WTC11 (cell line): ENCODE measurements at regions not wholly inside any gene's neighbourhood (a gene's known extent, or its start where the extent isn't known, plus 50 kb on each side); places are given as distances from the start of the nearest gene placed in this dataset.

Experiments
- ATAC-seq: fragments of 200-7000 bp; cut with Tn5 transposase; 2 replicates; pipeline ENCODE4 v1.10.0; 2021; ENCODE audit warnings: mild to moderate bottlenecking, moderate library complexity
- CTCF ChIA-PET: fragments of 300-600 bp; sonication (Branson Sonifier 250); formaldehyde crosslinking; loops from one replicate; lab custom pipeline; 2021; ENCODE audit warnings: antibody characterized with exemption; lab: Charles Lee
- POLR2A ChIA-PET: fragments of 350-600 bp; sonication (Branson Sonifier 250); formaldehyde crosslinking; loops from one replicate; lab custom pipeline; 2021; ENCODE audit warnings: antibody characterized with exemption; lab: Charles Lee
- DNase-seq: peaks from one replicate; pipeline ENCODE4 v3.0.0; 2021; ENCODE audit warnings: low spot score
- H3K27ac Mint-ChIP-seq: 2 replicates; pipeline ENCODE4 v1.8.0; 2021; ENCODE audit warnings: mixed read lengths
- H3K27me3 Mint-ChIP-seq: 2 replicates; pipeline ENCODE4 v1.8.0; 2021; ENCODE audit warnings: low read depth, mild to moderate bottlenecking, moderate library complexity, mixed read lengths
- H3K36me3 Mint-ChIP-seq: 2 replicates; pipeline ENCODE4 v1.8.0; 2021; ENCODE audit warnings: mixed read lengths
- H3K4me1 Mint-ChIP-seq: 2 replicates; pipeline ENCODE4 v1.8.0; 2022; ENCODE audit warnings: mixed read lengths
- H3K4me3 Mint-ChIP-seq: 2 replicates; pipeline ENCODE4 v1.8.0; 2021; ENCODE audit warnings: mild to moderate bottlenecking, moderate library complexity, mixed read lengths
- H3K9me3 Mint-ChIP-seq: 2 replicates; pipeline ENCODE4 v1.8.0; 2021; ENCODE audit warnings: mixed read lengths
- AR ChIP-seq: fragments of 250-450 bp; sonication (Bioruptor Pico); IDR thresholded peaks from 2 replicates; pipeline ENCODE4 v1.9.0; 2021; ENCODE audit warnings: mild to moderate bottlenecking
- CBFB ChIP-seq: sonication (generic); formaldehyde crosslinking; IDR thresholded peaks from 2 replicates; pipeline ENCODE4 v1.8.1; 2022; ENCODE audit warnings: mild to moderate bottlenecking, low read depth, missing genetic modification reagents
- E2F1 ChIP-seq: sonication (generic); formaldehyde crosslinking; IDR thresholded peaks from 2 replicates; pipeline ENCODE4 v1.8.0; 2022; ENCODE audit warnings: mild to moderate bottlenecking, missing genetic modification reagents
- E2F5 ChIP-seq: sonication (generic); formaldehyde crosslinking; IDR thresholded peaks from 2 replicates; pipeline ENCODE4 v1.8.1; 2022; ENCODE audit warnings: mild to moderate bottlenecking, moderate library complexity, missing genetic modification reagents
- EMX1 ChIP-seq: fragments of 250-450 bp; sonication (Bioruptor Pico); IDR thresholded peaks from 2 replicates; pipeline ENCODE4 v1.8.0; 2021; ENCODE audit warnings: mild to moderate bottlenecking
- JAZF1 ChIP-seq: fragments of 250-450 bp; sonication (Bioruptor Pico); IDR thresholded peaks from 2 replicates; pipeline ENCODE4 v1.9.0; 2021; ENCODE audit warnings: moderate library complexity, mild to moderate bottlenecking, inconsistent platforms
- OVOL2 ChIP-seq: fragments of 250-450 bp; sonication (Bioruptor Pico); IDR thresholded peaks from 2 replicates; pipeline ENCODE4 v1.9.0; 2021; ENCODE audit warnings: mild to moderate bottlenecking, borderline replicate concordance
- TEAD4 ChIP-seq: sonication (generic); formaldehyde crosslinking; IDR thresholded peaks from 2 replicates; pipeline ENCODE4 v1.8.0; 2022; ENCODE audit warnings: mild to moderate bottlenecking, missing genetic modification reagents
- ZNF317 ChIP-seq: sonication (generic); formaldehyde crosslinking; IDR thresholded peaks from 2 replicates; pipeline ENCODE4 v1.8.1; 2023; ENCODE audit warnings: low read depth, mild to moderate bottlenecking, moderate library complexity, missing genetic modification reagents, borderline replicate concordance
- TF ChIP-seq, protein P1 (sequence below): sonication (generic); formaldehyde crosslinking; IDR thresholded peaks from 2 replicates; pipeline ENCODE4 v1.8.0; 2023; ENCODE audit warnings: missing genetic modification reagents, mild to moderate bottlenecking, borderline replicate concordance

- TF ChIP-seq, protein P1, sequence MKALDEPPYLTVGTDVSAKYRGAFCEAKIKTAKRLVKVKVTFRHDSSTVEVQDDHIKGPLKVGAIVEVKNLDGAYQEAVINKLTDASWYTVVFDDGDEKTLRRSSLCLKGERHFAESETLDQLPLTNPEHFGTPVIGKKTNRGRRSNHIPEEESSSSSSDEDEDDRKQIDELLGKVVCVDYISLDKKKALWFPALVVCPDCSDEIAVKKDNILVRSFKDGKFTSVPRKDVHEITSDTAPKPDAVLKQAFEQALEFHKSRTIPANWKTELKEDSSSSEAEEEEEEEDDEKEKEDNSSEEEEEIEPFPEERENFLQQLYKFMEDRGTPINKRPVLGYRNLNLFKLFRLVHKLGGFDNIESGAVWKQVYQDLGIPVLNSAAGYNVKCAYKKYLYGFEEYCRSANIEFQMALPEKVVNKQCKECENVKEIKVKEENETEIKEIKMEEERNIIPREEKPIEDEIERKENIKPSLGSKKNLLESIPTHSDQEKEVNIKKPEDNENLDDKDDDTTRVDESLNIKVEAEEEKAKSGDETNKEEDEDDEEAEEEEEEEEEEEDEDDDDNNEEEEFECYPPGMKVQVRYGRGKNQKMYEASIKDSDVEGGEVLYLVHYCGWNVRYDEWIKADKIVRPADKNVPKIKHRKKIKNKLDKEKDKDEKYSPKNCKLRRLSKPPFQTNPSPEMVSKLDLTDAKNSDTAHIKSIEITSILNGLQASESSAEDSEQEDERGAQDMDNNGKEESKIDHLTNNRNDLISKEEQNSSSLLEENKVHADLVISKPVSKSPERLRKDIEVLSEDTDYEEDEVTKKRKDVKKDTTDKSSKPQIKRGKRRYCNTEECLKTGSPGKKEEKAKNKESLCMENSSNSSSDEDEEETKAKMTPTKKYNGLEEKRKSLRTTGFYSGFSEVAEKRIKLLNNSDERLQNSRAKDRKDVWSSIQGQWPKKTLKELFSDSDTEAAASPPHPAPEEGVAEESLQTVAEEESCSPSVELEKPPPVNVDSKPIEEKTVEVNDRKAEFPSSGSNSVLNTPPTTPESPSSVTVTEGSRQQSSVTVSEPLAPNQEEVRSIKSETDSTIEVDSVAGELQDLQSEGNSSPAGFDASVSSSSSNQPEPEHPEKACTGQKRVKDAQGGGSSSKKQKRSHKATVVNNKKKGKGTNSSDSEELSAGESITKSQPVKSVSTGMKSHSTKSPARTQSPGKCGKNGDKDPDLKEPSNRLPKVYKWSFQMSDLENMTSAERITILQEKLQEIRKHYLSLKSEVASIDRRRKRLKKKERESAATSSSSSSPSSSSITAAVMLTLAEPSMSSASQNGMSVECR = no peak
- TF ChIP-seq AR (no peak), E2F5 (CRISPR knock-in tag) (no peak), EMX1 (CRISPR knock-in tag) (no peak), ZNF317 (CRISPR knock-in tag) (no peak), OVOL2 (CRISPR knock-in tag) (no peak), TEAD4 (CRISPR knock-in tag) (no peak), CBFB (no peak)
Observed at GRCh38 chr3:111351334-111351733, 190.7 kb upstream of the CD96 start (continued).

- Mint-ChIP-seq H3K4me3 (no peak overlapping the region), H3K36me3 (peaks cover 30% of the 10 kb centered on the region), H3K27ac (no peak overlapping the region), H3K4me1 (no peaks in the 10 kb centered on the region), H3K9me3 (peaks cover 68% of the 10 kb centered on the region), H3K27me3 (no peaks in the 10 kb centered on the region)
- ChIA-PET CTCF (no interaction called here), POLR2A (no interaction called here)
- DNase-seq = no peak
- ATAC-seq = no peak
- TF ChIP-seq E2F1 (CRISPR knock-in tag) = no peak
Observed at GRCh38 chr3:111352585-111352984, 189.4 kb upstream of the CD96 start.

GRCh38 chr3:111359261-111360030 is 182.6 kb upstream of the CD96 start:
- Mint-ChIP-seq H3K4me1 (peaks cover 29% of the 10 kb centered on the region), H3K4me3 (no peak overlapping the region), H3K27me3 (no peaks in the 10 kb centered on the region), H3K9me3 (peaks cover 53% of the 10 kb centered on the region), H3K27ac (no peak overlapping the region), H3K36me3 (peaks cover 27% of the 10 kb centered on the region)
- ATAC-seq = peak; percentile 51
- no peak for DNase-seq
- ChIA-PET POLR2A (no interaction called here), CTCF (no interaction called here)
- no peak for TF ChIP-seq JAZF1 (CRISPR knock-in tag)
- TF ChIP-seq, all 79 proteins: peak for 0
